AG04449 (cell line): ENCODE measurements at regions not wholly inside any gene's neighbourhood (a gene's known extent, or its start where the extent isn't known, plus 50 kb on each side); places are given as distances from the start of the nearest gene placed in this dataset.

Source experiments
- CTCF ChIA-PET: fragments of 350-600 bp; formaldehyde crosslinking; extraction: SDS; loops from one replicate; lab custom pipeline; 2021; ENCODE audit warnings: antibody characterized with exemption; lab: Yijun Ruan, JAX
- POLR2A ChIA-PET: fragments of 400-600, 350-600 bp; formaldehyde crosslinking; extraction: SDS; loops from one replicate; lab custom pipeline; 2020; ENCODE audit warnings: antibody characterized with exemption, inconsistent platforms; lab: Yijun Ruan, JAX
- DNase-seq: peaks from one replicate; pipeline ENCODE4 v3.0.0-alpha.2; 2010; ENCODE audit warnings: low read depth, low spot score
- H3K4me3 ChIP-seq: 2 replicates; pipeline ENCODE4 v1.5.1; 2011; ENCODE audit warnings: low read depth, mild to moderate bottlenecking, control low read depth, low read length
- TF ChIP-seq, protein P1 (sequence below): IDR thresholded peaks from one replicate; pipeline ENCODE4 v1.5.1; 2011; ENCODE audit warnings: mild to moderate bottlenecking, moderate library complexity, low read length, control low read depth, inconsistent platforms; ENCODE audit not compliant: insufficient read depth; ENCODE audit errors: missing control alignments

DNA sequence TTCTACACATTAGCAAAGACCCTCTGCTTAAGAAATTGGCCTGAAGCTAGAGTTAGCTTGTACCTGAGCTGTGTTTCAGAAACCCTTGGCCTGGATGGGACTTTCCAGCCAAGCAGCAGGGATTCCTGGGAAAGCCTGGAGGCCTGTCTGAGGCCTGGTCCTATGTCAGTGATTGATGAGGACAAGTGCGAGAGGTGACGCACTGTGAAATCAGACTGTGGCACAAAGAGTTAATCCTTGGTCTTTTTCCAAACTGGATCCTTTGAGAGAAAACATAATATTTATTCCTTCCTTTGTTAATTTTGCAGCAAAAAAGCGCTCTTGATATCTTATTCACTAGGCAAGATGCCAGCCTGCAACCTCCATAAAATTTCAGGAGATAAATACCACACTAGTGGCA is 225.0 kb upstream of the ATP11B start:
- ChIA-PET POLR2A (no interaction called here), CTCF (no interaction called here)
- TF ChIP-seq, protein P1, sequence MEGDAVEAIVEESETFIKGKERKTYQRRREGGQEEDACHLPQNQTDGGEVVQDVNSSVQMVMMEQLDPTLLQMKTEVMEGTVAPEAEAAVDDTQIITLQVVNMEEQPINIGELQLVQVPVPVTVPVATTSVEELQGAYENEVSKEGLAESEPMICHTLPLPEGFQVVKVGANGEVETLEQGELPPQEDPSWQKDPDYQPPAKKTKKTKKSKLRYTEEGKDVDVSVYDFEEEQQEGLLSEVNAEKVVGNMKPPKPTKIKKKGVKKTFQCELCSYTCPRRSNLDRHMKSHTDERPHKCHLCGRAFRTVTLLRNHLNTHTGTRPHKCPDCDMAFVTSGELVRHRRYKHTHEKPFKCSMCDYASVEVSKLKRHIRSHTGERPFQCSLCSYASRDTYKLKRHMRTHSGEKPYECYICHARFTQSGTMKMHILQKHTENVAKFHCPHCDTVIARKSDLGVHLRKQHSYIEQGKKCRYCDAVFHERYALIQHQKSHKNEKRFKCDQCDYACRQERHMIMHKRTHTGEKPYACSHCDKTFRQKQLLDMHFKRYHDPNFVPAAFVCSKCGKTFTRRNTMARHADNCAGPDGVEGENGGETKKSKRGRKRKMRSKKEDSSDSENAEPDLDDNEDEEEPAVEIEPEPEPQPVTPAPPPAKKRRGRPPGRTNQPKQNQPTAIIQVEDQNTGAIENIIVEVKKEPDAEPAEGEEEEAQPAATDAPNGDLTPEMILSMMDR: no peak

DNA sequence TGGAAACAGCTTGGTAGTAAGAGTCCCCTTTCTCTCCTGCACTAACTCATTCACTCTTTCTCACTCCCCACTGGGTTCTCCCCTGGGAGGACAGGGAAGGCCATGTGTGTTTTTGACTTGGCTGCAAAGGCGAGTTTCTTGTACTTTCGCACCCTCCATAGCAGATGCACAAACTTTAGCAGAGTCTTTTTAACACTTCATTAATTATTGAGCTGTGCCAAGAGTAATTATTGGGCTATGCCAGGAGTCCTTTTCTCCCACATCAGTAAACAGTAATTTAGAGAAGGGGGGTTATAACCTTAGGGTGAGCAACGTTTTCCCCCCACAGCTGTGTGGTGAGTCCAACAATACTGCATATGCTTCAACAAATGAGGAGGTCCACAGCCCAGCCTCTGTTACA is 224.4 kb upstream of the ATP11B start:
- TF ChIP-seq, protein P1: no peak
- no peak overlapping the region for H3K4me3 ChIP-seq
- POLR2A ChIA-PET: no interaction called here
- CTCF ChIA-PET: no interaction called here
- DNase-seq: no peak

More for the DNA sequence above, 225.0 kb upstream of the ATP11B start:
- no peak overlapping the region for H3K4me3 ChIP-seq
- DNase-seq: no peak

DNA sequence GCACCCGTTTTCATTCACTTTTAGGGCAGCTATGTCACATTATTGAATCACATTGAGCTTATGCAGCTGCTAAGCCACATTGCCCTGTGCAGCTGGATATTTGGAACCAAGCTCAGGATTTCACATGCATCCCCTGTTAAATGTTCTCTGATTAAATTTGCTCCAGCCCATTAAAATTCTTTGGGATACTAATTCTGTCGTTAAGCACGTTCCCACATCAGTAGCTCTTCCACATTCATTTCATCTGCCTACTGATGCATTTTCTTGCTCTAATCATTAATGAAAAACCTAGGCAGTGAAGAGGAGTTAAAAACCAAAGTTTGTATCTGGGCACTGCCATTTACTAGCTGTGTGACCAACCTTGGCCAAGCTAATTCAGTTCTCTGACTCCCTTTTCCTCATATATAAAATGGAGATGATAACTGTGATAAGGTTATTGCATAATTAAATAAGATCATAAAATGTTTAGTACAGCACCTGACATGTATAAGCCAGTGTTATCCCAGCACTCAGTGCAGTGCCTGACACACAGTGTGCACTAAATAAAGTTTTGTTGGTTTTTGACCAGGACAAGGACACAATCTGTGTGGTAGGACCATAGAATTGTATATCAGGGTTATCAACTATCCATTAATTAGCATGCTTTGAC is 222.2 kb upstream of the ATP11B start:
- CTCF ChIA-PET: no interaction called here

DNA sequence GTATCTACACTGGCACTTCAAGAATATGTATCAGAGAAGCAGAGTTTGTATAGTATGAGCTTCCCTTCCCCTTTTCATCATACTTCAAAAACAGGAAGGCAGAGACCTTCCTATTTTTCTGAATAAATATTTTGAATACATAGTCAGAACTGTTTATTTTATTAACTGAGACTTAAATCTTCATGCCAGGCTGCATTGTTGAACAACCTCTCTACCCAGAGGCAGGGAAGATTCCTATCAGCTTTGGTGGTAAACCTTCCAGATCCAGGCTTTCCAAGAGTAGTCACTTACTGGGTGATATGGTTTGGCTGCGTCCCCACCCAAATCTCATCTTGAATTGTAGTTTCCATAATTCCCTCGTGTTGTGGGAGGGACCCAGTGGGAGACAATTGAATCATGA is 217.4 kb upstream of the ATP11B start:
- ChIA-PET CTCF (no interaction called here), POLR2A (no interaction called here)
- H3K4me3 ChIP-seq: no peak overlapping the region
- DNase-seq: no peak
- TF ChIP-seq, protein P1: no peak

More for the DNA sequence above, 222.2 kb upstream of the ATP11B start:
- TF ChIP-seq, protein P1: no peak
- DNase-seq: no peak
- POLR2A ChIA-PET: no interaction called here
- H3K4me3 ChIP-seq: no peak overlapping the region

DNA sequence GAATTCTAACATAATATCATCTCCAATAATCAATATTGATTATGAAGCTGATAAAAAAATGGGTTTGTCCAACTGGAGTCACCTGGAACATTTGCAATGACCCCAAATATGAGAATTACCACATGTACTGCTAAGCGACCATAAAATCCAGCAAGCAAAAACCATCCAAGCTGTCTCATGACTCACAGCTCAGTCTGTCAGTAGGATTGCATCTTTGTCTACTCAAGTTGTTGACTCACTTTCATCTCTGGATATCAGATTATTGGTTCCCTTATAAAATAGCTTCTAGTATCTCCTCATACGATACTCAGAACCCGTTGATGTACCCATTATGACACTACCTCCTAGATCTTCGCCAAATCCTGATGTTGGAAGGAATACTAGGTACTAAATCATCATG is 209.8 kb upstream of the ATP11B start:
- ChIA-PET POLR2A (no interaction called here), CTCF (no interaction called here)
- DNase-seq: no peak
- TF ChIP-seq, protein P1: no peak
- H3K4me3 ChIP-seq: no peak overlapping the region

DNA sequence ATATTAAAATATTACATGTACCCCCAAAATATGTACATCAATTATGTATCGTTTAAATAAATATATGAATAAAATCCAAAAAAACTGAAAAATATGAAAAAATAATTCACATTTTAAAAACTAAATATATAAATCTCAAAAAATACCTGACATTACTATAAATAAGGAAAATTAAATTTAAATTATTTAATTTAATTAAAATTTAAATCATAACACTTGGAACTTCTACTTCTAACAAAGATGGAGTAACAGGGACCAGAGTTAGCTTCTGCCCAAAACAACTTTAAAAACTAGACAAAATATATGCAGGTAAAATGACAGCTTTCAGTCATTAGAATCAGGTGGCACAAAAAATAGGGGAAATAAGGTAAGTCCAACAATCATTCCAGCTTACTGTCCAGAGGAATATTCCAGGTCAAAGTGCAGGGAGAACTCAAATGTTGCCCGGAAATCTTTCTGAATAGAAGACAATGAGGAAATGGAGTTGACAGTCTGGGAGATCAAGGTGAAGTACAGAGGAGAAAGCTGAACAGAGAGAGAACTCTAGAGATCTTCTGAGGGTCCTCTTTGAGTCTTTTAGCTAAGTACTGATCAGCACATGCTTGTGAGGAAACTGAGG is 207.7 kb upstream of the ATP11B start:
- no peak for DNase-seq
- TF ChIP-seq, protein P1: no peak
- ChIA-PET POLR2A (no interaction called here), CTCF (no interaction called here)
- no peak overlapping the region for H3K4me3 ChIP-seq
